ENCODE measurements at regions not wholly inside any gene's neighbourhood (a gene's known extent, or its start where the extent isn't known, plus 50 kb on each side); places are given as distances from the start of the nearest gene placed in this dataset.

GRCh38 chr5:144771802-144772201 is 601.1 kb downstream of the KCTD16 start:
- TF ChIP-seq POLR2AphosphoS5 (IDR thresholded peaks at IDR 0.05; ENCODE audit: low read depth) (no peak), CTCF (conservative IDR thresholded peaks at IDR 0.05; ENCODE audit: low read depth in 2 of 2) (no peak), EZH2phosphoT487 (IDR thresholded peaks at IDR 0.05; ENCODE audit: unreplicated experiment) (no peak), EZH2 (IDR thresholded peaks at IDR 0.05; ENCODE audit: low read depth, unreplicated experiment) (no peak), STAT1 (IDR thresholded peaks at IDR 0.05; ENCODE audit: unreplicated experiment) (no peak), REST (IDR thresholded peaks at IDR 0.05; ENCODE audit: unreplicated experiment) (no peak)
- TF ChIP-seq, protein P1, sequence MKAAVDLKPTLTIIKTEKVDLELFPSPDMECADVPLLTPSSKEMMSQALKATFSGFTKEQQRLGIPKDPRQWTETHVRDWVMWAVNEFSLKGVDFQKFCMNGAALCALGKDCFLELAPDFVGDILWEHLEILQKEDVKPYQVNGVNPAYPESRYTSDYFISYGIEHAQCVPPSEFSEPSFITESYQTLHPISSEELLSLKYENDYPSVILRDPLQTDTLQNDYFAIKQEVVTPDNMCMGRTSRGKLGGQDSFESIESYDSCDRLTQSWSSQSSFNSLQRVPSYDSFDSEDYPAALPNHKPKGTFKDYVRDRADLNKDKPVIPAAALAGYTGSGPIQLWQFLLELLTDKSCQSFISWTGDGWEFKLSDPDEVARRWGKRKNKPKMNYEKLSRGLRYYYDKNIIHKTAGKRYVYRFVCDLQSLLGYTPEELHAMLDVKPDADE (IDR thresholded peaks at IDR 0.05): no peak

Data from GM23338 (cell line).